GM19351 (cell line): ENCODE measurements at regions not wholly inside any gene's neighbourhood (a gene's known extent, or its start where the extent isn't known, plus 50 kb on each side); places are given as distances from the start of the nearest gene placed in this dataset.
A peak's percentile ranks its signal among the peaks of the same experiment; 100 is the strongest.

Source experiments
- ATAC-seq: cut with Tn5 transposase; IDR thresholded peaks from one replicate; pipeline ENCODE4 v1.9.1; 2021; ENCODE audit warnings: mild to moderate bottlenecking, moderate library complexity; ENCODE audit not compliant: unreplicated experiment

- no peak for ATAC-seq
Observed at GRCh38 chrX:16444353-16444752, 205.6 kb upstream of the S100G start.

GRCh38 chrX:16445166-16445752 is 204.7 kb upstream of the S100G start:
- peak; percentile 93 for ATAC-seq

GRCh38 chrX:16451334-16451733 is 198.6 kb upstream of the S100G start:
- no peak for ATAC-seq

- ATAC-seq = no peak
Observed at GRCh38 chrX:16454926-16455325, 195.0 kb upstream of the S100G start.

- ATAC-seq = no peak
Observed at GRCh38 chrX:16457239-16457638, 192.7 kb upstream of the S100G start.

GRCh38 chrX:16458208-16458607 is 191.8 kb upstream of the S100G start:
- no peak for ATAC-seq

GRCh38 chrX:16459008-16459407 is 190.9 kb upstream of the S100G start:
- no peak for ATAC-seq

- no peak for ATAC-seq
Observed at GRCh38 chrX:16461968-16462367, 188.0 kb upstream of the S100G start.

- no peak for ATAC-seq
Observed at GRCh38 chrX:16462912-16463311, 187.0 kb upstream of the S100G start.

- no peak for ATAC-seq
Observed at GRCh38 chrX:16464369-16464768, 185.6 kb upstream of the S100G start.

GRCh38 chrX:16465081-16465876 is 184.7 kb upstream of the S100G start:
- no peak for ATAC-seq

- no peak for ATAC-seq
Observed at GRCh38 chrX:16466640-16467432, 183.1 kb upstream of the S100G start.

GRCh38 chrX:16469870-16470269 is 180.1 kb upstream of the S100G start:
- no peak for ATAC-seq

GRCh38 chrX:16472345-16472744 is 177.6 kb upstream of the S100G start:
- ATAC-seq = no peak

- no peak for ATAC-seq
Observed at GRCh38 chrX:16474511-16474910, 175.4 kb upstream of the S100G start.

- no peak for ATAC-seq
Observed at GRCh38 chrX:16476009-16476408, 173.9 kb upstream of the S100G start.

- ATAC-seq = no peak
Observed at GRCh38 chrX:16476692-16477091, 173.3 kb upstream of the S100G start.

- no peak for ATAC-seq
Observed at GRCh38 chrX:16479206-16479869, 170.6 kb upstream of the S100G start.

GRCh38 chrX:16480049-16480448 is 169.9 kb upstream of the S100G start:
- no peak for ATAC-seq

- peak; percentile 80 for ATAC-seq
Observed at GRCh38 chrX:16484338-16484737, 165.6 kb upstream of the S100G start.
